ENCODE measurements at regions not wholly inside any gene's neighbourhood (a gene's known extent, or its start where the extent isn't known, plus 50 kb on each side); places are given as distances from the start of the nearest gene placed in this dataset.
"Not testable (repeated sequence)": the region's sequence is repeated elsewhere in the genome, so short reads cannot be mapped to it uniquely, and the experiment has no call there.

DNA sequence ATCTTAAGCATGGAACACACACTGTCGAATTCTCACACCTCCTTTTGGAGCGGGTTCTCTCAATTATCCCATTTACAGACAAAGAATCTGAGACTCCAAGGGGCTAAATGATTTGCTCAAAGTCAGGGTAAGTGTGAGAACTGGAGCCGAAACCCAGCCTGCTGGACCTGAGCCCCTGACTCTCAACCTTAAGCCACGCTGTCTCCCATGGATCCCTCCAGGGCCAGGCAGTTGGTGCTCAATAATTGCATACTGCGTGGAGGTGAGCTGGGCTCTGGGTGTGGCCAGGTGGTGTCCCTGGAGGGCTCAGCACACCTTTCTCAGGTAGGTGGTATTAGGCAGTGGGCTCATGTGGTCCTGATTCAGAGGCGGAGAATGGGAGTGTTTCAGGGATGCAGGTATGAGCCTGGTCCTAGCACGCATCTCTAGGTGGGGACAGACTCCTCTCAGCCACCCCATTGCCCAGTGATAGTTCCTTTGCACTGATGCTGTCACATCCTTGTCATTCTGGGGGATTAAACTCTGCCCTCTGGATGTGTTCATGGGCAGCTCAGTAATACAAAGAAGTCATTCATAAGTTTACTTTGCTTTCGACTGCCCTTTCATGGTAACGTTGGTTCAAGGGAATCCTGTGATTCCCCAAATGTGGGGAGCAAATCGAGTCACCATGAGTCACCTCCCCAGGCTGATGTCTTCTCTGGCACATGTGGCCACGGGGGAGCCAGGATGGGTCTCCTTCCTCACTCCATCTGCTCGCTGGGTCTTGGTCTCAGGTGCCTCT, 399.5 kb upstream of the TNRC6C start:
- Histone ChIP-seq H3K27ac (no peak overlapping the region), H3K4me1 (ENCODE audit: insufficient read depth) (no peaks in the 10 kb centered on the region), H3K4me3 (no peak overlapping the region), H3K9me3 (no peaks in the 10 kb centered on the region), H3K36me3 (no peaks in the 10 kb centered on the region), H3K27me3 (no peaks in the 10 kb centered on the region)
- intact Hi-C loops (cut with DNase I): no loop called here
- TF ChIP-seq POLR2A (IDR thresholded peaks at IDR 0.05): no peak
- TF ChIP-seq EP300 (IDR thresholded peaks at IDR 0.05): no peak
- TF ChIP-seq, protein P1, sequence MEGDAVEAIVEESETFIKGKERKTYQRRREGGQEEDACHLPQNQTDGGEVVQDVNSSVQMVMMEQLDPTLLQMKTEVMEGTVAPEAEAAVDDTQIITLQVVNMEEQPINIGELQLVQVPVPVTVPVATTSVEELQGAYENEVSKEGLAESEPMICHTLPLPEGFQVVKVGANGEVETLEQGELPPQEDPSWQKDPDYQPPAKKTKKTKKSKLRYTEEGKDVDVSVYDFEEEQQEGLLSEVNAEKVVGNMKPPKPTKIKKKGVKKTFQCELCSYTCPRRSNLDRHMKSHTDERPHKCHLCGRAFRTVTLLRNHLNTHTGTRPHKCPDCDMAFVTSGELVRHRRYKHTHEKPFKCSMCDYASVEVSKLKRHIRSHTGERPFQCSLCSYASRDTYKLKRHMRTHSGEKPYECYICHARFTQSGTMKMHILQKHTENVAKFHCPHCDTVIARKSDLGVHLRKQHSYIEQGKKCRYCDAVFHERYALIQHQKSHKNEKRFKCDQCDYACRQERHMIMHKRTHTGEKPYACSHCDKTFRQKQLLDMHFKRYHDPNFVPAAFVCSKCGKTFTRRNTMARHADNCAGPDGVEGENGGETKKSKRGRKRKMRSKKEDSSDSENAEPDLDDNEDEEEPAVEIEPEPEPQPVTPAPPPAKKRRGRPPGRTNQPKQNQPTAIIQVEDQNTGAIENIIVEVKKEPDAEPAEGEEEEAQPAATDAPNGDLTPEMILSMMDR (IDR thresholded peaks at IDR 0.05): no peak
- no peak for DNase-seq
- WGBS, 3 donors: 88 to 92% (median 88%) methylated on average over 12 of the region's 12 CpGs

DNA sequence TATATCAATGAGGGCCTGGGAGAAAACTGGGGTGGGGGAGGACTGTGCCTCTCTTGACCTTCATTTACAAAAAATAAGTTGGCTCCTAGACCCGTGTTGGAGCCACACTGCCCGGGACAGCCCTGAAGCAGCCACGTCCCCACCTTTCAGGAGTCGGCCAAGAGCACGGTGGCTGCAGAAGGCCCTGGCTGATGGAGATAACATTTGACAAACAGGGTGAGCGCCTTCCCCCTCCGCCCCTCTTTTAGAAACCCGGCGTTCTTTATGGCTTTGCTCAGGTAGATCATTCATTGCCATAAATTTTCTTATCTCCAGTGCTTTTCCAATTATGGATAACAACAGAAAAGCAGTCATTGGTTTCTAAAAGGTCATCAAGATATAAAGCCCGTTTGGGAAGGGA, 398.1 kb upstream of the TNRC6C start:
- H3K4me3 ChIP-seq: no peak overlapping the region
- intact Hi-C loops (cut with DNase I): no loop called here
- H3K27me3 ChIP-seq: no peaks in the 10 kb centered on the region
- no peaks in the 10 kb centered on the region for H3K9me3 ChIP-seq
- TF ChIP-seq, protein P1 (IDR thresholded peaks at IDR 0.05): no peak
- no peak for TF ChIP-seq EP300 (IDR thresholded peaks at IDR 0.05)
- TF ChIP-seq POLR2A (IDR thresholded peaks at IDR 0.05): no peak
- WGBS, 3 donors: 65 to 75% (median 67%) methylated on average over 10 of the region's 10 CpGs
- H3K27ac ChIP-seq: no peak overlapping the region
- DNase-seq: no peak
- H3K36me3 ChIP-seq: no peaks in the 10 kb centered on the region
- H3K4me1 ChIP-seq (ENCODE audit: insufficient read depth): no peaks in the 10 kb centered on the region

DNA sequence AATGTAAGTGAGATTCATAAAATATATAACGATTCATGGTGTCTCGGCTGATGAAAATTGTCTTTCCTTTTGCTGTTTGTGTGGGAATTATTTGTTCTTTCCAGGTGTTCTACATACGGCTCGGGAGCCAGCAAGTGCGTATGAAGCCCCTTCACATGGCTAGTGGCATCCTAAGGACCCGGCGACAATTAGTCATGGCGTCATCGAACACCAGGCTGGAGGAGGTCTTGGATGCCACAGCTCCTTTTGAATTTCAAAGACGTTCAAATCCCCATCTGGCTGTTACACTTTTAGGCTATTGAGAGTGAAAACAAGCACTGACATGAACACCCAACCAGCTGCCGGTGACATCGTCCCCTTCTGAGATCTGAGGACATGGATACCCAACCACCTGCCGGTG, 397.7 kb upstream of the TNRC6C start:
- no peak for TF ChIP-seq POLR2A (IDR thresholded peaks at IDR 0.05)
- no peak for TF ChIP-seq EP300 (IDR thresholded peaks at IDR 0.05)
- TF ChIP-seq, protein P1 (IDR thresholded peaks at IDR 0.05): no peak
- Histone ChIP-seq H3K4me1 (ENCODE audit: insufficient read depth) (no peaks in the 10 kb centered on the region), H3K27ac (no peak overlapping the region), H3K4me3 (no peak overlapping the region), H3K9me3 (no peaks in the 10 kb centered on the region), H3K27me3 (no peaks in the 10 kb centered on the region), H3K36me3 (no peaks in the 10 kb centered on the region)
- 83 to 87% (median 86%) methylated on average over 13 of the region's 13 CpGs for WGBS, 3 donors
- no peak for DNase-seq
- intact Hi-C loops (cut with DNase I): no loop called here

DNA sequence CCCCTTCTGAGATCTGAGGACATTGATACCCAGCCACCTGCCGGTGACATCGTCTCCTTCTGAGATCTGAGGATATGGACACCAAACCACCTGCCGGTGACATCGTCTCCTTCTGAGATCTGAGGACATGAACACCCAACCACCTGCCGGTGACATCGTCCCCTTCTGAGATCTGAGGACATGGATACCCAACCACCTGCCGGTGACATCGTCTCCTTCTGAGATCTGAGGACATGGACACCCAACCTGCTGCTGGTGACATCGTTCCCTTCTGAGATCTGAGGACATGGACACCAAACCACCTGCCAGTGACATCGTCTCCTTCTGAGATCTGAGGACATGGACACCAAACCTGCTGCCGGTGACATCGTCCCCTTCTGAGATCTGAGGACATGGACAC, 396.1 kb upstream of the TNRC6C start:
- WGBS, 3 donors: 75 to 95% (median 87%) methylated on average over 4 to 12 of the region's 12 CpGs
- intact Hi-C loops (cut with DNase I): not testable (repeated sequence)

DNA sequence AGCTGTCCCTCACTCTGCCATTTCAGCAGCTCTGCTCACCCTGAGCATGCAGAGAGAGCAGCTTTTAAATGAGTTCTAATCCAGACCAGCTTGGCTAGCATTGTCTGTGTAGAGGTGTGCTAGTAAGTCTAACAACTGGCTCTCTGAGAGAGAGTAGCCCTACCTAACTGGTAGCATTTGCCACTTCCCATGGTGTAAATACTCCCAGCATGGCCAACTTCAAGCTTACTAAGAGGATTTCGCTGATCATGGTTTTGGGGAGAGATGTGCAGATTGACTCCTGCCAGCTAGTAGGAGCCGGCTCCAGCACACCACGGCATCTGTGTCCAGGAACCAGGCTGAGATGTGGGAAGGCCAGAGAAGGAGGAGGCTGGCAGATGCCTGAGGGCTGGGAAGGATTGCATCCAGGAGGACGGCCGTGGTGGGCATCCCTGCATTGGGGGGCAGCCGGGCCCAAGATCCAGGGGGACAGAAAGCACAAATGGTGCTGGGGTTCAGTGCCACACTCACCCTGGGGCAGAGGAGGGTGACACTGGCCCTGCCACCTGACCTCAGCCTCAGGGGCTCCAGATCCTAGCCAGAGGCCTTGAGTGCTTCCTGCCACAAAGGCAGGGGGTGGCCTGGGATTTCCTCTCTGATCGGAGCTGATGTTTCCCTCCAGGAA, 394.9 kb upstream of the TNRC6C start:
- Histone ChIP-seq H3K9me3 (no peaks in the 10 kb centered on the region), H3K36me3 (no peaks in the 10 kb centered on the region), H3K4me3 (no peak overlapping the region), H3K27ac (no peak overlapping the region), H3K4me1 (ENCODE audit: insufficient read depth) (no peaks in the 10 kb centered on the region), H3K27me3 (no peaks in the 10 kb centered on the region)
- WGBS, 3 donors: 79 to 94% (median 94%) methylated on average over 7 of the region's 7 CpGs
- no peak for DNase-seq
- intact Hi-C loops (cut with DNase I): loop anchor here in 1 of 4 donors (2.0 kb wide), 1 partner anchor 33 kb away; no protein-coding TSS in a partner anchor
- no peak for TF ChIP-seq EP300 (IDR thresholded peaks at IDR 0.05)
- no peak for TF ChIP-seq POLR2A (IDR thresholded peaks at IDR 0.05)
- TF ChIP-seq, protein P1 (IDR thresholded peaks at IDR 0.05): no peak

More for the DNA sequence above, 396.1 kb upstream of the TNRC6C start:
- H3K27ac ChIP-seq; H3K9me3 ChIP-seq; H3K27me3 ChIP-seq; H3K36me3 ChIP-seq; H3K4me3 ChIP-seq; DNase-seq; H3K4me1 ChIP-seq (ENCODE audit: insufficient read depth): not testable (repeated sequence)
